Mesendoderm (in vitro differentiated cells): ENCODE measurements at regions not wholly inside any gene's neighbourhood (a gene's known extent, or its start where the extent isn't known, plus 50 kb on each side); places are given as distances from the start of the nearest gene placed in this dataset.

Experiments
- DNase-seq: peaks from one replicate; pipeline ENCODE4 v3.0.0; 2013
- H2AK5ac ChIP-seq: 2 replicates; pipeline ENCODE4 v1.6.1; 2013; ENCODE audit warnings: low read length, inconsistent platforms
- H2BK120ac ChIP-seq: 2 replicates; pipeline ENCODE4 v1.6.1; 2013; ENCODE audit warnings: low read depth, mild to moderate bottlenecking, low read length, moderate library complexity, mixed read lengths
- H2BK15ac ChIP-seq: replicated peaks from 2 replicates; pipeline ENCODE4 v1.6.1; 2013; ENCODE audit warnings: low read depth, mild to moderate bottlenecking, moderate library complexity
- H2BK5ac ChIP-seq: 2 replicates; pipeline ENCODE4 v1.6.1; 2013; ENCODE audit warnings: low read length, inconsistent platforms
- H3K18ac ChIP-seq: 2 replicates; pipeline ENCODE4 v1.6.1; 2013; ENCODE audit warnings: mild to moderate bottlenecking, low read length, mixed read lengths
- H3K23ac ChIP-seq: one replicate; pipeline ENCODE4 v1.6.1; 2013; ENCODE audit warnings: low read length
- H3K27ac ChIP-seq: 2 replicates; pipeline ENCODE4 v1.5.1; 2013; ENCODE audit warnings: low read depth, mild to moderate bottlenecking, inconsistent platforms, low read length, moderate library complexity
- H3K27me3 ChIP-seq: 2 replicates; pipeline ENCODE4 v1.6.1; 2013; ENCODE audit warnings: low read length, control low read depth, mild to moderate bottlenecking, inconsistent platforms; ENCODE audit not compliant: insufficient read depth, poor library complexity
- H3K36me3 ChIP-seq: 2 replicates; pipeline ENCODE4 v1.6.1; 2013; ENCODE audit warnings: low read length, inconsistent platforms; ENCODE audit not compliant: control insufficient read depth, insufficient read depth
- H3K4ac ChIP-seq: one replicate; pipeline ENCODE4 v1.6.1; 2013; ENCODE audit warnings: low read depth, mild to moderate bottlenecking, low read length, moderate library complexity
- H3K4me1 ChIP-seq: 2 replicates; pipeline ENCODE4 v1.6.1; 2013; ENCODE audit warnings: low read depth, low read length, inconsistent platforms; ENCODE audit not compliant: control insufficient read depth
- H3K4me2 ChIP-seq: 2 replicates; pipeline ENCODE4 v1.6.1; 2013; ENCODE audit warnings: low read length
- H3K4me3 ChIP-seq: 2 replicates; pipeline ENCODE4 v1.5.1; 2013; ENCODE audit warnings: mild to moderate bottlenecking, low read length
- H3K56ac ChIP-seq: one replicate; pipeline ENCODE4 v1.6.1; 2013; ENCODE audit warnings: low read length
- H3K79me1 ChIP-seq: 2 replicates; pipeline ENCODE4 v1.6.1; 2013; ENCODE audit warnings: low read length, inconsistent platforms
- H3K79me2 ChIP-seq: 2 replicates; pipeline ENCODE4 v1.6.1; 2013; ENCODE audit warnings: mild to moderate bottlenecking, low read length; ENCODE audit not compliant: control insufficient read depth, insufficient read depth
- H3K9ac ChIP-seq: 2 replicates; pipeline ENCODE4 v1.6.1; 2013; ENCODE audit warnings: low read length, inconsistent platforms
- H4K5ac ChIP-seq: one replicate; pipeline ENCODE4 v1.6.1; 2013; ENCODE audit warnings: low read length
- H4K8ac ChIP-seq: one replicate; pipeline ENCODE4 v1.6.1; 2013; ENCODE audit warnings: low read depth, mild to moderate bottlenecking, control low read depth, low read length, moderate library complexity
- WGBS: extraction: QIAGEN DNeasy Blood & Tissue Kit; methylation state at CpG from one replicate; pipeline ENCODE4 v1.1.7; 2013; ENCODE audit warnings: low lambda C conversion rate, missing lambda C conversion rate; ENCODE audit not compliant: insufficient coverage; ENCODE audit errors: extremely low coverage; 5-methylcytosine and 5-hydroxymethylcytosine counted together

GRCh38 chr12:28130234-28130624 is 60.0 kb upstream of the CCDC91 start:
- Histone ChIP-seq H2BK5ac (no peak overlapping the region), H3K27ac (no peak overlapping the region), H3K56ac (no peak overlapping the region), H3K9ac (no peak overlapping the region), H3K79me2 (no peaks in the 10 kb centered on the region), H2BK15ac (no peak overlapping the region), H3K23ac (no peak overlapping the region), H3K36me3 (no peaks in the 10 kb centered on the region), H4K8ac (no peak overlapping the region), H2AK5ac (no peak overlapping the region), H3K27me3 (no peaks in the 10 kb centered on the region), H3K18ac (no peak overlapping the region), H4K5ac (no peak overlapping the region), H3K4me3 (no peak overlapping the region), H3K4me2 (no peak overlapping the region), H2BK120ac (no peak overlapping the region), H3K4me1 (no peaks in the 10 kb centered on the region), H3K4ac (no peak overlapping the region), H3K79me1 (no peaks in the 10 kb centered on the region)
- WGBS, result no CpG with 5 or more reads among the region's 2 CpGs
- no peak for DNase-seq

GRCh38 chr12:28130625-28131598 is 59.3 kb upstream of the CCDC91 start:
- H3K4ac ChIP-seq, result no peak overlapping the region
- no peak overlapping the region for H2BK15ac ChIP-seq
- no peak for DNase-seq
- no peaks in the 10 kb centered on the region for H3K79me1 ChIP-seq
- H3K23ac ChIP-seq, result no peak overlapping the region
- H2AK5ac ChIP-seq, result no peak overlapping the region
- H3K4me1 ChIP-seq, result no peaks in the 10 kb centered on the region
- H3K4me3 ChIP-seq, result no peak overlapping the region
- no peak overlapping the region for H3K4me2 ChIP-seq
- H4K5ac ChIP-seq, result no peak overlapping the region
- H3K27ac ChIP-seq, result no peak overlapping the region
- no peak overlapping the region for H3K18ac ChIP-seq
- no peaks in the 10 kb centered on the region for H3K27me3 ChIP-seq
- no peak overlapping the region for H3K56ac ChIP-seq
- no peak overlapping the region for H2BK120ac ChIP-seq
- H4K8ac ChIP-seq, result no peak overlapping the region
- no peak overlapping the region for H3K9ac ChIP-seq
- no CpG with 5 or more reads among the region's 10 CpGs for WGBS
- H2BK5ac ChIP-seq, result no peak overlapping the region
- no peaks in the 10 kb centered on the region for H3K79me2 ChIP-seq
- no peaks in the 10 kb centered on the region for H3K36me3 ChIP-seq

GRCh38 chr12:28132398-28132797 is 57.9 kb upstream of the CCDC91 start:
- Histone ChIP-seq H2AK5ac (no peak overlapping the region), H3K79me2 (no peaks in the 10 kb centered on the region), H3K56ac (no peak overlapping the region), H3K27me3 (no peaks in the 10 kb centered on the region), H3K4ac (no peak overlapping the region), H3K79me1 (no peaks in the 10 kb centered on the region), H4K5ac (no peak overlapping the region), H2BK120ac (no peak overlapping the region), H3K9ac (no peak overlapping the region), H3K18ac (no peak overlapping the region), H2BK15ac (no peak overlapping the region), H3K27ac (no peak overlapping the region), H3K4me2 (no peak overlapping the region), H3K4me3 (no peak overlapping the region), H3K4me1 (no peaks in the 10 kb centered on the region), H2BK5ac (no peak overlapping the region), H3K23ac (no peak overlapping the region), H3K36me3 (no peaks in the 10 kb centered on the region), H4K8ac (no peak overlapping the region)
- no CpG with 5 or more reads among the region's 3 CpGs for WGBS
- no peak for DNase-seq

- no peak overlapping the region for H2BK5ac ChIP-seq
- H4K5ac ChIP-seq, result no peak overlapping the region
- no peak overlapping the region for H3K4me2 ChIP-seq
- no peaks in the 10 kb centered on the region for H3K4me1 ChIP-seq
- H3K36me3 ChIP-seq, result no peaks in the 10 kb centered on the region
- no peak overlapping the region for H3K4me3 ChIP-seq
- H3K27me3 ChIP-seq, result no peaks in the 10 kb centered on the region
- H3K4ac ChIP-seq, result no peak overlapping the region
- H3K18ac ChIP-seq, result no peak overlapping the region
- no peak overlapping the region for H2AK5ac ChIP-seq
- H3K23ac ChIP-seq, result no peak overlapping the region
- no peak overlapping the region for H3K56ac ChIP-seq
- no peak overlapping the region for H4K8ac ChIP-seq
- no CpG with 5 or more reads among the region's 2 CpGs for WGBS
- H3K79me1 ChIP-seq, result no peaks in the 10 kb centered on the region
- H2BK120ac ChIP-seq, result no peak overlapping the region
- H3K27ac ChIP-seq, result no peak overlapping the region
- H2BK15ac ChIP-seq, result no peak overlapping the region
- no peak for DNase-seq
- no peaks in the 10 kb centered on the region for H3K79me2 ChIP-seq
- no peak overlapping the region for H3K9ac ChIP-seq
Observed at GRCh38 chr12:28135801-28136439, 54.3 kb upstream of the CCDC91 start.

GRCh38 chr12:28137414-28137813 is 52.8 kb upstream of the CCDC91 start:
- no peaks in the 10 kb centered on the region for H3K36me3 ChIP-seq
- no peak overlapping the region for H3K4ac ChIP-seq
- H3K9ac ChIP-seq, result no peak overlapping the region
- no peak overlapping the region for H2BK5ac ChIP-seq
- no peak for DNase-seq
- no peak overlapping the region for H4K5ac ChIP-seq
- H2BK15ac ChIP-seq, result no peak overlapping the region
- H2BK120ac ChIP-seq, result no peak overlapping the region
- H3K23ac ChIP-seq, result no peak overlapping the region
- H3K4me1 ChIP-seq, result no peaks in the 10 kb centered on the region
- H3K4me3 ChIP-seq, result no peak overlapping the region
- no peak overlapping the region for H3K56ac ChIP-seq
- no peak overlapping the region for H3K27ac ChIP-seq
- no peak overlapping the region for H3K4me2 ChIP-seq
- no peaks in the 10 kb centered on the region for H3K79me1 ChIP-seq
- no peak overlapping the region for H2AK5ac ChIP-seq
- no peak overlapping the region for H3K18ac ChIP-seq
- no peaks in the 10 kb centered on the region for H3K27me3 ChIP-seq
- H4K8ac ChIP-seq, result no peak overlapping the region
- H3K79me2 ChIP-seq, result no peaks in the 10 kb centered on the region
